C4-2B (cell line): ENCODE measurements at regions not wholly inside any gene's neighbourhood (a gene's known extent, or its start where the extent isn't known, plus 50 kb on each side); places are given as distances from the start of the nearest gene placed in this dataset.

Experiments
- CTCF ChIP-seq: fragments of 450-650 bp; conservative IDR thresholded peaks from 2 replicates; pipeline ENCODE4 v1.5.1; 2017; ENCODE audit warnings: mild to moderate bottlenecking
- ZFX ChIP-seq: fragments of 450-650 bp; IDR thresholded peaks from 2 replicates; pipeline ENCODE4 v1.6.1; 2017

DNA sequence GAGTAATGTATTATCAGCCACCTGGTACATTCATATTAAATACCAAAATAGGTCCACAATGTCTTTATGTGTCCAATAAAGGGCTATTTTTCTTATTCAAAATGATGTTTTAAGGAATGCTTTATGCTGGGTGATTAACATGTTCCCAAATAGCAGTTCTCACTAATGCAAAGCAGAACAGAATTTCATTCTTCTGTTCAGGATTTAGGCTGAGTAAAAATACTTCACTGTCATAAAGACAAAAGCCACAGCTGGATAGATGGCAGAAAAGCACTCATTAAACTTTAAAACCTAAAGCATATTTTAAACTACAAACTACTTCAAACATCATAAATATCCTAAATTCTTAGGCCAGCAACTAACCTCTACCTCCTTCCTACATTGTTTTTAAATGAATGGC, 244.0 kb downstream of the TMA16 start:
- no peak for TF ChIP-seq CTCF
- no peak for TF ChIP-seq ZFX
